ENCODE measurements at regions not wholly inside any gene's neighbourhood (a gene's known extent, or its start where the extent isn't known, plus 50 kb on each side); places are given as distances from the start of the nearest gene placed in this dataset.

DNA sequence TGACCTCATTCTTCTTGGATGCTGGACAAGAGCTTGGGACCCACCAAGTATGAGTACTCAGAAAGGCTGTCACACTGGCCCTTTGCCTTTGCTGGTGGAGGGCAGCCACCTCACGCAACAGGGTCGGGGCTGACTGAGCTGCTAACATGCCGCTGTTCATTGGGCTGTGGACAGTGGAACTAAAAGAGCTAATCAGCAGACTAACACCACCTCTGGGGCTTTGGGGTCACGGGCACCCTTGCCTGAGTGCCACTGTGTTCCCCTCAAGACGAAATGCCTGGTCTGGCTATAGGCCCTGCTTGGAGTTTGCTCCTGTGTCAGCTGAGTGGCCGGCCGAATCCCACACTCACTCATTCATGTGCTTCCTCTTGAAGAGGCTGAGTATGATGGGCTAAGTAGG, 559.6 kb downstream of the SPRY1 start:
- TF ChIP-seq EP300 (IDR thresholded peaks at IDR 0.05) (no peak), POLR2A (IDR thresholded peaks at IDR 0.05) (no peak)

All from suprapubic skin (tissue), 2 donors.